Liver (tissue), 8 donors: ENCODE measurements at regions not wholly inside any gene's neighbourhood (a gene's known extent, or its start where the extent isn't known, plus 50 kb on each side); places are given as distances from the start of the nearest gene placed in this dataset.

Experiments used
- DNase-seq: peaks from one replicate; pipeline ENCODE4 v3.0.0-alpha.2; 2017; ENCODE audit warnings: low spot score
- H3K27ac ChIP-seq, 2 donors: one replicate each; pipeline ENCODE4 v1.7.0; 2013; ENCODE audit warnings: inconsistent platforms in 2 of 2, low read length in 2 of 2, control low read depth in 1 of 2, low read depth in 1 of 2, mild to moderate bottlenecking in 1 of 2
- H3K27me3 ChIP-seq, 4 donors: one replicate each; pipeline versions ENCODE4 v1.6.1 to v1.7.0; 2013; ENCODE audit warnings: low read length in 3 of 4, inconsistent platforms in 1 of 4, mild to moderate bottlenecking in 1 of 4, moderate library complexity in 1 of 4; ENCODE audit not compliant: control insufficient read depth in 4 of 4, insufficient read depth in 4 of 4
- H3K36me3 ChIP-seq, 4 donors: one replicate each; pipeline versions ENCODE4 v1.6.1 to v1.7.0; 2013; ENCODE audit warnings: low read length in 3 of 4, mild to moderate bottlenecking in 3 of 4, low read depth in 1 of 4, moderate library complexity in 1 of 4; ENCODE audit not compliant: control insufficient read depth in 4 of 4, insufficient read depth in 3 of 4
- H3K4me1 ChIP-seq, 4 donors: one replicate each; pipeline versions ENCODE4 v1.6.1 to v1.7.0; 2013; ENCODE audit warnings: low read length in 3 of 4, mild to moderate bottlenecking in 3 of 4, moderate library complexity in 1 of 4; ENCODE audit not compliant: control insufficient read depth in 4 of 4, insufficient read depth in 4 of 4
- H3K4me3 ChIP-seq, 3 donors: one replicate each; pipeline versions ENCODE4 v1.6.1 to v1.7.0; 2013; ENCODE audit warnings: low read length in 3 of 3, control low read depth in 1 of 3, low read depth in 1 of 3, mild to moderate bottlenecking in 1 of 3
- H3K9ac ChIP-seq, 2 donors: one replicate each; pipeline ENCODE4 v1.7.0; 2013; ENCODE audit warnings: low read length in 2 of 2, mild to moderate bottlenecking in 2 of 2, moderate library complexity in 2 of 2, control low read depth in 1 of 2, low read depth in 1 of 2
- H3K9me3 ChIP-seq, 4 donors: one replicate each; pipeline versions ENCODE4 v1.6.1 to v1.7.0; 2013; ENCODE audit warnings: low read length in 3 of 4; ENCODE audit not compliant: control insufficient read depth in 4 of 4
- CTCF ChIP-seq: fragments of 150-350 bp; IDR thresholded peaks from 2 replicates; pipeline ENCODE4 v1.5.1; 2017; ENCODE audit warnings: improper control_type of control experiment, low read depth, low read length; ENCODE audit not compliant: missing input control
- EGR1 ChIP-seq, 2 donors: IDR thresholded peaks; 2 replicates each; pipeline ENCODE4 v1.6.1; 2016 to 2018; ENCODE audit warnings: antibody characterized with exemption in 2 of 2, low read depth in 2 of 2
- FOXA1 ChIP-seq: IDR thresholded peaks from 2 replicates; pipeline ENCODE4 v1.6.1; 2016; ENCODE audit warnings: antibody characterized with exemption
- FOXA2 ChIP-seq: IDR thresholded peaks from 2 replicates; pipeline ENCODE4 v1.6.1; 2016; ENCODE audit warnings: antibody characterized with exemption
- GABPA ChIP-seq, 2 donors: IDR thresholded peaks in 1 of 2; conservative IDR thresholded peaks in 1 of 2; 2 replicates each; pipeline ENCODE4 v1.6.1; 2016; ENCODE audit warnings: antibody characterized with exemption in 2 of 2, mild to moderate bottlenecking in 1 of 2, moderate library complexity in 1 of 2
- HNF4A ChIP-seq, 2 donors: conservative IDR thresholded peaks; 2 replicates each; pipeline ENCODE4 v1.6.1; 2016; ENCODE audit warnings: antibody characterized with exemption in 2 of 2, mild to moderate bottlenecking in 2 of 2
- HNF4G ChIP-seq: IDR thresholded peaks from 2 replicates; pipeline ENCODE4 v1.6.1; 2016; ENCODE audit warnings: antibody characterized with exemption
- NR2F2 ChIP-seq: IDR thresholded peaks from 2 replicates; pipeline ENCODE4 v1.6.1; 2016; ENCODE audit warnings: antibody characterized with exemption
- RXRA ChIP-seq, 2 donors: IDR thresholded peaks; 2 replicates each; pipeline ENCODE4 v1.6.1; 2017 to 2018; ENCODE audit warnings: antibody characterized with exemption in 2 of 2, mild to moderate bottlenecking in 1 of 2
- TAF1 ChIP-seq: conservative IDR thresholded peaks from 2 replicates; pipeline ENCODE4 v1.6.1; 2016; ENCODE audit warnings: antibody characterized with exemption, mild to moderate bottlenecking
- WGBS: extraction: QIAGEN DNeasy Blood & Tissue Kit; methylation state at CpG from one replicate; pipeline ENCODE4 v1.1.7; 2013; 5-methylcytosine and 5-hydroxymethylcytosine counted together
- TF ChIP-seq, protein P1 (sequence below): IDR thresholded peaks from 2 replicates; pipeline ENCODE4 v1.6.1; 2016; ENCODE audit warnings: antibody characterized with exemption, mild to moderate bottlenecking
- TF ChIP-seq, protein P2 (sequence below): IDR thresholded peaks from 2 replicates; pipeline ENCODE4 v1.6.1; 2016; ENCODE audit warnings: antibody characterized with exemption
- donor health status: healthy.
- donor health status: healthy.
- donor health status: healthy.
- donor health status: healthy.
- donor health status: healthy.

DNA sequence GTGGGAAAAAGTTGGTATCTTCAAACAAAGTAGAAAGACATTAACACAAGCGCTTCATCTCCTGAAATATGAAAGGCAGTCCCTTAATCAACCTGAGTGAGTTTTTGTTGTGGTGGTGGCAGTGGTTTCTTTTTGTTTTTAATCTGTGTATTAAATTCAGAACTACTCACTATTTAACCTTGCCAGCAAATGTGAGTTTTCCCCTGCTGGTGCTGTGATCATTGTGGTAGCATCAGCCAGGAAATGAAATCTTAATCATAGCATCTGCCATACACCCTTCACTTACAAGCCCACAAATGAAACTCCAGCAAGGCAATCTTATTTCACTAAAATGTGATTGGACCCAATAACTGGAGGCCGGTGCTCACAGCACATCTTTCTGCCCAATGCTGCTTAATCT is 229.7 kb downstream of the SHOX2 start:
- 74% methylated on average over 2 of the region's 2 CpGs for WGBS
- Histone ChIP-seq H3K4me3 (no peak overlapping the region), H3K4me1 (no peaks in the 10 kb centered on the region), H3K9me3 (peaks cover 0 to 5% (median 0%) of the 10 kb centered on the region in 4 donors), H3K27me3 (peaks cover 0 to 3% (median 0%) of the 10 kb centered on the region in 4 donors), H3K36me3 (no peaks in the 10 kb centered on the region), H3K9ac (no peak overlapping the region), H3K27ac (no peak overlapping the region)
- no peak for DNase-seq
- TF ChIP-seq, protein P1, sequence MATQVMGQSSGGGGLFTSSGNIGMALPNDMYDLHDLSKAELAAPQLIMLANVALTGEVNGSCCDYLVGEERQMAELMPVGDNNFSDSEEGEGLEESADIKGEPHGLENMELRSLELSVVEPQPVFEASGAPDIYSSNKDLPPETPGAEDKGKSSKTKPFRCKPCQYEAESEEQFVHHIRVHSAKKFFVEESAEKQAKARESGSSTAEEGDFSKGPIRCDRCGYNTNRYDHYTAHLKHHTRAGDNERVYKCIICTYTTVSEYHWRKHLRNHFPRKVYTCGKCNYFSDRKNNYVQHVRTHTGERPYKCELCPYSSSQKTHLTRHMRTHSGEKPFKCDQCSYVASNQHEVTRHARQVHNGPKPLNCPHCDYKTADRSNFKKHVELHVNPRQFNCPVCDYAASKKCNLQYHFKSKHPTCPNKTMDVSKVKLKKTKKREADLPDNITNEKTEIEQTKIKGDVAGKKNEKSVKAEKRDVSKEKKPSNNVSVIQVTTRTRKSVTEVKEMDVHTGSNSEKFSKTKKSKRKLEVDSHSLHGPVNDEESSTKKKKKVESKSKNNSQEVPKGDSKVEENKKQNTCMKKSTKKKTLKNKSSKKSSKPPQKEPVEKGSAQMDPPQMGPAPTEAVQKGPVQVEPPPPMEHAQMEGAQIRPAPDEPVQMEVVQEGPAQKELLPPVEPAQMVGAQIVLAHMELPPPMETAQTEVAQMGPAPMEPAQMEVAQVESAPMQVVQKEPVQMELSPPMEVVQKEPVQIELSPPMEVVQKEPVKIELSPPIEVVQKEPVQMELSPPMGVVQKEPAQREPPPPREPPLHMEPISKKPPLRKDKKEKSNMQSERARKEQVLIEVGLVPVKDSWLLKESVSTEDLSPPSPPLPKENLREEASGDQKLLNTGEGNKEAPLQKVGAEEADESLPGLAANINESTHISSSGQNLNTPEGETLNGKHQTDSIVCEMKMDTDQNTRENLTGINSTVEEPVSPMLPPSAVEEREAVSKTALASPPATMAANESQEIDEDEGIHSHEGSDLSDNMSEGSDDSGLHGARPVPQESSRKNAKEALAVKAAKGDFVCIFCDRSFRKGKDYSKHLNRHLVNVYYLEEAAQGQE: no peak
- no peak for TF ChIP-seq HNF4A (conservative IDR thresholded peaks at IDR 0.05)
- no peak for TF ChIP-seq HNF4G
- TF ChIP-seq EGR1 (IDR thresholded peaks at IDR 0.05; ENCODE audit: low read depth in 2 of 2): no peak
- no peak for TF ChIP-seq TAF1
- TF ChIP-seq GABPA (IDR thresholded peaks at IDR 0.05 in 1 of 2, conservative IDR thresholded peaks at IDR 0.05 in 1 of 2): no peak
- no peak for TF ChIP-seq FOXA1
- no peak for TF ChIP-seq NR2F2
- TF ChIP-seq, protein P2, sequence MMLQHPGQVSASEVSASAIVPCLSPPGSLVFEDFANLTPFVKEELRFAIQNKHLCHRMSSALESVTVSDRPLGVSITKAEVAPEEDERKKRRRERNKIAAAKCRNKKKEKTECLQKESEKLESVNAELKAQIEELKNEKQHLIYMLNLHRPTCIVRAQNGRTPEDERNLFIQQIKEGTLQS: no peak

- TF ChIP-seq NR2F2 (no peak), HNF4A (conservative IDR thresholded peaks at IDR 0.05) (no peak), CTCF (no peak), GABPA (IDR thresholded peaks at IDR 0.05 in 1 of 2, conservative IDR thresholded peaks at IDR 0.05 in 1 of 2) (no peak), RXRA (IDR thresholded peaks at IDR 0.05) (no peak), FOXA2 (no peak), HNF4G (no peak)
- Histone ChIP-seq H3K27ac (no peak overlapping the region), H3K36me3 (no peaks in the 10 kb centered on the region), H3K9me3 (peaks cover 0 to 3% (median 0%) of the 10 kb centered on the region in 4 donors), H3K4me3 (no peak overlapping the region), H3K9ac (no peak overlapping the region), H3K4me1 (no peaks in the 10 kb centered on the region), H3K27me3 (peaks cover 0 to 3% (median 0%) of the 10 kb centered on the region in 4 donors)
- WGBS: 29% methylated on average over 1 of the region's 1 CpG
- DNase-seq: no peak
These were observed 233.3 kb downstream of the SHOX2 start for GRCh38 chr3:157872902-157873301.
